ENCODE measurements at regions not wholly inside any gene's neighbourhood (a gene's known extent, or its start where the extent isn't known, plus 50 kb on each side); places are given as distances from the start of the nearest gene placed in this dataset.
"Not testable (repeated sequence)": the region's sequence is repeated elsewhere in the genome, so short reads cannot be mapped to it uniquely, and the experiment has no call there.

GRCh38 chr2:87360927-87361326 is 339.3 kb upstream of the PLGLB1 start:
- DNase-seq: not testable (repeated sequence)

GRCh38 chr2:87361805-87362204 is 340.2 kb upstream of the PLGLB1 start:
- DNase-seq: not testable (repeated sequence)

- not testable (repeated sequence) for DNase-seq
These were observed 342.7 kb upstream of the PLGLB1 start for GRCh38 chr2:87364379-87364778.

- DNase-seq: not testable (repeated sequence)
These were observed 343.4 kb upstream of the PLGLB1 start for GRCh38 chr2:87365038-87365437.

- not testable (repeated sequence) for DNase-seq
These were observed 361.8 kb upstream of the PLGLB2 start for GRCh38 chr2:87386063-87386560.

- not testable (repeated sequence) for DNase-seq
These were observed 352.1 kb upstream of the PLGLB2 start for GRCh38 chr2:87395784-87396183.

GRCh38 chr2:87396551-87397265 is 351.2 kb upstream of the PLGLB2 start:
- not testable (repeated sequence) for DNase-seq

- not testable (repeated sequence) for DNase-seq
These were observed 350.4 kb upstream of the PLGLB2 start for GRCh38 chr2:87397276-87398065.

GRCh38 chr2:87398567-87399305 is 349.2 kb upstream of the PLGLB2 start:
- DNase-seq: not testable (repeated sequence)

GRCh38 chr2:87401726-87402345 is 346.1 kb upstream of the PLGLB2 start:
- DNase-seq: no peak

- DNase-seq: no peak
These were observed 344.1 kb upstream of the PLGLB2 start for GRCh38 chr2:87403893-87404175.

GRCh38 chr2:87404411-87405255 is 343.3 kb upstream of the PLGLB2 start:
- not testable (repeated sequence) for DNase-seq

GRCh38 chr2:87405531-87406216 is 342.2 kb upstream of the PLGLB2 start:
- DNase-seq: not testable (repeated sequence)

GRCh38 chr2:87406406-87407175 is 341.3 kb upstream of the PLGLB2 start:
- not testable (repeated sequence) for DNase-seq

- DNase-seq: not testable (repeated sequence)
These were observed 338.3 kb upstream of the PLGLB2 start for GRCh38 chr2:87409601-87410000.

GRCh38 chr2:87410371-87410770 is 337.5 kb upstream of the PLGLB2 start:
- DNase-seq: not testable (repeated sequence)

GRCh38 chr2:87412036-87412820 is 335.7 kb upstream of the PLGLB2 start:
- not testable (repeated sequence) for DNase-seq

- DNase-seq: not testable (repeated sequence)
These were observed 333.6 kb upstream of the PLGLB2 start for GRCh38 chr2:87414331-87414730.

- DNase-seq: not testable (repeated sequence)
These were observed 332.9 kb upstream of the PLGLB2 start for GRCh38 chr2:87414795-87415570.
